ENCODE measurements at regions not wholly inside any gene's neighbourhood (a gene's known extent, or its start where the extent isn't known, plus 50 kb on each side); places are given as distances from the start of the nearest gene placed in this dataset.

DNA sequence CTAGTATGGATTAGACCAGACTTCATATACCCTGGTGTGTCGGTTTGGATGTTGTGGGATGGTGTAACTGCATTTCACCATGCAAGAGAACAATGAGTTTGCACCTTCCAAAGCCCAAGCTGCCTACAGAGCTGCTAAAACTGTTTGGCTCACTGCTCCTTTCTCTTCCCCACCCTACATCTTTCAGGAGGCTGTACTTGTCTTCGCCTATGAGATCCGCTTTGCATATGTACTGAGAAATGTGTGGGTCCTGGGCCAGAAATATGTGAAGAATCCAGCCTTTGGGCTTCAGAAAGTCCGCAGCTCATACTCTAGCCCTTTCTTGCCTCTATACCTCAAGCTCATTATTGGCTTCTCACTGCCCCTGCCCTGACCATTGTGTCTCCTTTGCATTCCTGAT lies 1060.0 kb downstream of the NTRK3 start:
- TF ChIP-seq CTCF (IDR thresholded peaks at IDR 0.05; ENCODE audit: borderline replicate concordance, extremely low read depth, low read length, poor library complexity, severe bottlenecking) = no peak
- TF ChIP-seq EZH2 (IDR thresholded peaks at IDR 0.05; ENCODE audit: borderline replicate concordance, low read depth, low read length, severe bottlenecking) = no peak
